ENCODE measurements at regions not wholly inside any gene's neighbourhood (a gene's known extent, or its start where the extent isn't known, plus 50 kb on each side); places are given as distances from the start of the nearest gene placed in this dataset.

DNA sequence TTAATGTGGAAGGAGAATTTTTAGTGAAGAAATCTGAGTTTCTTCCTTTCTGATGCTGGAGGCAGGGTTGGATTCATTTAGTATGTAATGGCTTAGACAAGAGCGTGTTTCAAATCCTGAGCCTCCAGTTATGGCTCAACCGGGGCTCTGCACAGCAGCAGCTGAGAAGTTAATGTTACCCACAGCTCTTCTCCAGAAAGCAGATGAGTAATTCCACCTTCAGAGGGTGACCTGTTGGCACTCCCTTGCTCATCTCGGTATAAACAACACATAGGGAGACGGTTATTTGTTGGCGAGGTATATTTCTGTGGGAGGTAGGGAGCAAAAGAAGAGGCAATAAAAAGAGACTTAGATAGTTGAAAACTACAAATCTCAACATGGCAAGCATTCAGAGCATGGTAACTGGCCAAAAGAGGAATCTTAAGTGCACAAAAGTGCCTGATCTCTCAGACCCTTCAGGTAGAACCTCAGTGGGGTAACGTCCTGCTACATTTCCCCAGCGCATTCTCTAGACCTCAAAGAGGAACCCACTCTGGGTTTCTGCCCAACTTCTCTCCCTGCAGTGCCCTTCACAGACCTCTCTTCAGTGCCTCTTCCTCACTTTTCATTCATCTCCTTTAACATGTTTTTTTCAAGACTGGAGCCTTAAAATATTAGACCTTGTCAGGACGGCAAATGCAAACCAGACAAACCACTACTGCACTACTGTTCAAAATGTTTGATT is 417.5 kb upstream of the ADAMTSL1 start:
- TF ChIP-seq, protein P1, sequence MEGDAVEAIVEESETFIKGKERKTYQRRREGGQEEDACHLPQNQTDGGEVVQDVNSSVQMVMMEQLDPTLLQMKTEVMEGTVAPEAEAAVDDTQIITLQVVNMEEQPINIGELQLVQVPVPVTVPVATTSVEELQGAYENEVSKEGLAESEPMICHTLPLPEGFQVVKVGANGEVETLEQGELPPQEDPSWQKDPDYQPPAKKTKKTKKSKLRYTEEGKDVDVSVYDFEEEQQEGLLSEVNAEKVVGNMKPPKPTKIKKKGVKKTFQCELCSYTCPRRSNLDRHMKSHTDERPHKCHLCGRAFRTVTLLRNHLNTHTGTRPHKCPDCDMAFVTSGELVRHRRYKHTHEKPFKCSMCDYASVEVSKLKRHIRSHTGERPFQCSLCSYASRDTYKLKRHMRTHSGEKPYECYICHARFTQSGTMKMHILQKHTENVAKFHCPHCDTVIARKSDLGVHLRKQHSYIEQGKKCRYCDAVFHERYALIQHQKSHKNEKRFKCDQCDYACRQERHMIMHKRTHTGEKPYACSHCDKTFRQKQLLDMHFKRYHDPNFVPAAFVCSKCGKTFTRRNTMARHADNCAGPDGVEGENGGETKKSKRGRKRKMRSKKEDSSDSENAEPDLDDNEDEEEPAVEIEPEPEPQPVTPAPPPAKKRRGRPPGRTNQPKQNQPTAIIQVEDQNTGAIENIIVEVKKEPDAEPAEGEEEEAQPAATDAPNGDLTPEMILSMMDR (IDR thresholded peaks at IDR 0.05): no peak
- no peak for TF ChIP-seq POLR2A (IDR thresholded peaks at IDR 0.05; ENCODE audit: low read length)
- TF ChIP-seq CHD2 (IDR thresholded peaks at IDR 0.05; ENCODE audit: low read length, partially characterized antibody): no peak
- no peak for TF ChIP-seq HOXA7 (CRISPR knock-in tag; IDR thresholded peaks at IDR 0.05)
- TF ChIP-seq, protein P2, sequence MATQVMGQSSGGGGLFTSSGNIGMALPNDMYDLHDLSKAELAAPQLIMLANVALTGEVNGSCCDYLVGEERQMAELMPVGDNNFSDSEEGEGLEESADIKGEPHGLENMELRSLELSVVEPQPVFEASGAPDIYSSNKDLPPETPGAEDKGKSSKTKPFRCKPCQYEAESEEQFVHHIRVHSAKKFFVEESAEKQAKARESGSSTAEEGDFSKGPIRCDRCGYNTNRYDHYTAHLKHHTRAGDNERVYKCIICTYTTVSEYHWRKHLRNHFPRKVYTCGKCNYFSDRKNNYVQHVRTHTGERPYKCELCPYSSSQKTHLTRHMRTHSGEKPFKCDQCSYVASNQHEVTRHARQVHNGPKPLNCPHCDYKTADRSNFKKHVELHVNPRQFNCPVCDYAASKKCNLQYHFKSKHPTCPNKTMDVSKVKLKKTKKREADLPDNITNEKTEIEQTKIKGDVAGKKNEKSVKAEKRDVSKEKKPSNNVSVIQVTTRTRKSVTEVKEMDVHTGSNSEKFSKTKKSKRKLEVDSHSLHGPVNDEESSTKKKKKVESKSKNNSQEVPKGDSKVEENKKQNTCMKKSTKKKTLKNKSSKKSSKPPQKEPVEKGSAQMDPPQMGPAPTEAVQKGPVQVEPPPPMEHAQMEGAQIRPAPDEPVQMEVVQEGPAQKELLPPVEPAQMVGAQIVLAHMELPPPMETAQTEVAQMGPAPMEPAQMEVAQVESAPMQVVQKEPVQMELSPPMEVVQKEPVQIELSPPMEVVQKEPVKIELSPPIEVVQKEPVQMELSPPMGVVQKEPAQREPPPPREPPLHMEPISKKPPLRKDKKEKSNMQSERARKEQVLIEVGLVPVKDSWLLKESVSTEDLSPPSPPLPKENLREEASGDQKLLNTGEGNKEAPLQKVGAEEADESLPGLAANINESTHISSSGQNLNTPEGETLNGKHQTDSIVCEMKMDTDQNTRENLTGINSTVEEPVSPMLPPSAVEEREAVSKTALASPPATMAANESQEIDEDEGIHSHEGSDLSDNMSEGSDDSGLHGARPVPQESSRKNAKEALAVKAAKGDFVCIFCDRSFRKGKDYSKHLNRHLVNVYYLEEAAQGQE (IDR thresholded peaks at IDR 0.05): no peak
- TF ChIP-seq EHMT2 (IDR thresholded peaks at IDR 0.05; ENCODE audit: low read depth): no peak
- no peak for TF ChIP-seq TP53 (CRISPR knock-in tag; IDR thresholded peaks at IDR 0.05)
- no peak for TF ChIP-seq SMC3 (IDR thresholded peaks at IDR 0.05)
- no peak for TF ChIP-seq PBX3 (IDR thresholded peaks at IDR 0.05)
- no peak for TF ChIP-seq ESRRA (IDR thresholded peaks at IDR 0.05; ENCODE audit: borderline replicate concordance, low read length)
- no peak for TF ChIP-seq CHD4 (IDR thresholded peaks at IDR 0.05; ENCODE audit: borderline replicate concordance)

Data from A549 (cell line).